GM10266 (cell line): ENCODE measurements at regions not wholly inside any gene's neighbourhood (a gene's known extent, or its start where the extent isn't known, plus 50 kb on each side); places are given as distances from the start of the nearest gene placed in this dataset.

Experiments
- DNase-seq: peaks from one replicate; pipeline ENCODE4 v3.0.0; 2012; ENCODE audit errors: extremely low spot score
- TF ChIP-seq, protein P1 (sequence below): IDR thresholded peaks from 2 replicates; pipeline ENCODE4 v1.5.1; 2012; ENCODE audit warnings: mild to moderate bottlenecking, low read depth; ENCODE audit not compliant: control insufficient read depth, insufficient read depth; ENCODE audit errors: missing control alignments

DNA sequence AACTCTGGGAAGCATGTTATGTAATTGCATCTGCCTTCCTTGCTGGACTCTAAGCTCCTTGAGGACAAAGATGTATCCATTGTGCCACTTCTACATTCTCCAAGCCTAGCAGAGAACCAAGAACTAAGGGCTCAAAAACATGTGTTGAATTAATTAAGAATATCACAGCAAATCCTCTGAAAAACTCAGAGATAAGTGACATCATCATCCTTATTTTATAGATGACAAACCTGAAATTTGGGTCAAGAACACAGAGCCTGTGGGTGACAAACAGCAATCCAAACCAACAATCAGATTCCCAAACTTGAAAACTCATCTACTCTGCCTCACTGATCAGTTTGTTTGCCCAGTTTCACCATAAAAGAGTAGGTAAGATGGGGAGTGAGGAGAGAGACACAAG, 503.6 kb upstream of the LRRN3 start:
- DNase-seq: no peak

DNA sequence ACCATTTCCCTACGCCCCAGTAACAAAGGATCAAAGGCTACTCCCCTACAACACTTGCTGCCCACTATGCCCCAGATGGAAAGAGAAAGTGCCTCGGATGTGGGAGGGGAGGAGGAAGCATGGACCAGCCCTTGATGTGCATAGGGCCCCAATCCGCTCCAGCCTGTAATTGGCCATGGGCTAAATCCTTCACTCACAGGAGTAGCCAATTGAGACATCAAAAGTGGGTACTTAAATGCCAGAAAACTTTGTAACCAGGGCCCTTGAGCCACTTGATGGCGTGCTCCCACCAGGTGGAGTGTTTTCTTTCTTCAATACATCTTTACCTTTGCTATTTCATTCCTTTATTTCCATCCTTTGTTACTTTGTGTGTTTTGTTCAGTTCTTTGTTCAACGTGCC, 500.5 kb upstream of the LRRN3 start:
- DNase-seq: no peak
- TF ChIP-seq, protein P1, sequence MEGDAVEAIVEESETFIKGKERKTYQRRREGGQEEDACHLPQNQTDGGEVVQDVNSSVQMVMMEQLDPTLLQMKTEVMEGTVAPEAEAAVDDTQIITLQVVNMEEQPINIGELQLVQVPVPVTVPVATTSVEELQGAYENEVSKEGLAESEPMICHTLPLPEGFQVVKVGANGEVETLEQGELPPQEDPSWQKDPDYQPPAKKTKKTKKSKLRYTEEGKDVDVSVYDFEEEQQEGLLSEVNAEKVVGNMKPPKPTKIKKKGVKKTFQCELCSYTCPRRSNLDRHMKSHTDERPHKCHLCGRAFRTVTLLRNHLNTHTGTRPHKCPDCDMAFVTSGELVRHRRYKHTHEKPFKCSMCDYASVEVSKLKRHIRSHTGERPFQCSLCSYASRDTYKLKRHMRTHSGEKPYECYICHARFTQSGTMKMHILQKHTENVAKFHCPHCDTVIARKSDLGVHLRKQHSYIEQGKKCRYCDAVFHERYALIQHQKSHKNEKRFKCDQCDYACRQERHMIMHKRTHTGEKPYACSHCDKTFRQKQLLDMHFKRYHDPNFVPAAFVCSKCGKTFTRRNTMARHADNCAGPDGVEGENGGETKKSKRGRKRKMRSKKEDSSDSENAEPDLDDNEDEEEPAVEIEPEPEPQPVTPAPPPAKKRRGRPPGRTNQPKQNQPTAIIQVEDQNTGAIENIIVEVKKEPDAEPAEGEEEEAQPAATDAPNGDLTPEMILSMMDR: no peak

More for the DNA sequence above, 503.6 kb upstream of the LRRN3 start:
- TF ChIP-seq, protein P1: no peak

DNA sequence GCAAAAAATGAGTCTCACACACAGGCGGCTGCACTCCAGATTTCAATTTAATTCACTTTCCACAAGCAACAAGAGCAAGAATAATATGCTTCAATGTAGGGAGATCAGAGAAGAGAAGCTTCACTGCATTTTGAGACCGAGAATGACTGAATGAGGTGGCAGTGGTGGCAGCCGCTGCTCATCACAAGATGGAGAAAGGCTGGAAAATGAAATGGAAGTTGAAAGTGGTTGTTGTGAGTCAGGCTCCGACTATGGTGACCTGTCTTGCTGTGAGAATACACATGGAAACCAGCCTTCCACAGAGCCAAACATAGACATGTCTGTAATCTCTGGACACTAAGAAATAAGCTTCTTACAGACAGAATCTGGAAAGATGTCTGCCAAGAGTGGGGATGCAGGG, 499.6 kb upstream of the LRRN3 start:
- no peak for DNase-seq
- TF ChIP-seq, protein P1: no peak

DNA sequence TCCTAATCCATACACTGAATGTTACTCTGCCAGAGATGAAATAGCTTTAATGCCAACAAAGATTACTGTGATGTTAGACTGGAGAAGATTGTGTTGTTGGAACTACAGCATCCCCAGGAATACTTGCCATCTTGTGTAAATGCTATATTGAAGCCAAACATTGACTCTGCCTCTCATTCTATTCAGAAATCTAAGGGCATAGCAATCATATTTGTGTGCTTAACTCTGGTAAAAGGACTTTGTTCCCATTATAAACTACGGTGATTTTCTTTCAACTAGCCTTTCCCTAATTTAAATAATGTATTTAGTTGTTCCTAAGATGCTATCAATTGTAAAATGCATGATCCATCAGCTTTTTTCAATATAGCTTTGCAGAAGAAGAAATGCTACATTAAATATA, 498.4 kb upstream of the LRRN3 start:
- DNase-seq: no peak
- TF ChIP-seq, protein P1: no peak

DNA sequence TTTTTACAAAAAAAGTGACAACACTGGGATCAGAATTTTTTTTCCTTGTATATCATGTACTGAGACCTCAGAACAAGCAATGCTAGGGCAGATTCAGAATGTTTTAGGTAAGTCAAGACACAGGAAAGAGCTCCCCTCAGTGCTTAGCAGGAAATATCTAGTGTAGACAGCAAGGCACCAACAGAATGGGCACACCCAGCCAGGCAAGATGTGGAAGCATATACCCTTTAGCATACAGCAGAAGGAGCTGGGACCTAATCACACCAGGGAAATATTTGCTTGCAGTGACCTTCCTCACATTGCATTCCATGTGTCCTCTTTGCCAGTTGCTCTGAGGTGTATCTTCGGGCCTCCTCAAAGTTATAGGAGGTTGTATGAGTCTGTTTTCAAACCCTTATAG, 497.6 kb upstream of the LRRN3 start:
- TF ChIP-seq, protein P1: no peak

DNA sequence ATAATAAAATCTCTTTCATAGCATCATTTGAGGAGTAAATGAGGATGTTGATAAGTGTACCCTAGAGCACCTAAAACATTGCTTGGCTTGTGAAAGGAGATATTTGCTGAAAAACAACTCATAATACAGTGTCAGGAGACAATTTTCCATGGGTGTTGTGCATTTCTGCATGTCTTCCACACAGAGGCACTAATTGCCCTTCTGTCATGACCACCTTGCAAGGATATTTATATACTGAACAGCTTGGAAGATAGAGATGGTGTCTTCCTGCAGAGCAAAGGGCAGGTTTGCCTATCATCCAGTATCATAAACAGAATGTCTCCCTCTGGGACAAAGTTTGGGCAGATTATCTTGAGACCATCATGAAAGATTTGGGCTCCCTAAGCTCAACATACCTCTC, 495.2 kb upstream of the LRRN3 start:
- DNase-seq: no peak
- TF ChIP-seq, protein P1: no peak

More for the DNA sequence above, 497.6 kb upstream of the LRRN3 start:
- DNase-seq: no peak

DNA sequence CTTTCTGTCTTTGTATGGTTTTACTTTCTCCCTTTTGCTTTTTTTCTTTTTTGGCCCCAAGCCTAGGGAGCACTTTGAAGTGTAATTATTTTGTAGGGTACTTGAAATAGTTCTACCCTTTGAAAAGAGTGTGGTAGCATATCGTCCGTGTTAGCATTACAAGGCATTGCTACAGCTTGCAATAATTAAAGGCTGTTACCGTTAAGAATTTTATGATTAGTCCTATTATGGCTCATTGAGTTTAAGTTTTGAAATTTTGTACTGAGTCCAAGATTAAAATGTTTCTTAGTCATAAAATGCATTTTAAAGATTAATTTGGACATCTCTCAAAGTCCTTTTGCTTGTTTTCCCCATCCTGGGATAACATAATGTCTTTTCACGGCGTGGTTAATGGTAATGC, 490.0 kb upstream of the LRRN3 start:
- TF ChIP-seq, protein P1: no peak
- no peak for DNase-seq

DNA sequence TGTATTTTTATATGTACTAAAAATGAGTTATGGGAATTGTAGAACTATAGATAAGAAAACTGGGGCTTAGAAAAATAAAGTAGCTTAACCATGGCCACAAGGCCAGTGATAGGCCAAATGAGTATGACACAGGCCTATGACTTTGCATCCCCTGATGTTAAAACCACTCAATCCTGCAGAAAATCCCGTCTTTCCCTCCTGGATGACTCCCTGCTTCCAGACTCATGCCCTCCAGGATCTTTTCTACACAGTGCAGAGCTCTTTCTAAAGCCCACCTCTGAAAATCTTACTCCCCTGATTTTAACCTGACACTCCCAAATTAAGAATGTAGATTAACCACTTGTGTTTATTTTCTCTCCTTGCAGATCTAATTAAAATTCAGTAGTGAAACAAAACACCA, 489.2 kb upstream of the LRRN3 start:
- DNase-seq: no peak
- TF ChIP-seq, protein P1: no peak
